ENCODE measurements at regions not wholly inside any gene's neighbourhood (a gene's known extent, or its start where the extent isn't known, plus 50 kb on each side); places are given as distances from the start of the nearest gene placed in this dataset.

GRCh38 chr1:29541631-29542030, 305.3 kb downstream of the PTPRU start:
- no peak for DNase-seq
- intact Hi-C loops (cut with DNase I, micrococcal nuclease): no loop called here
- H3K36me3 ChIP-seq (ENCODE audit: low read depth): no peaks in the 10 kb centered on the region
- H3K9me3 ChIP-seq: no peaks in the 10 kb centered on the region
- ATAC-seq: no peak
- TF ChIP-seq CTCF (IDR thresholded peaks at IDR 0.05): no peak
- no peaks in the 10 kb centered on the region for H3K4me1 ChIP-seq (ENCODE audit: low read depth)
- H3K4me3 ChIP-seq: no peak overlapping the region

GRCh38 chr1:29540801-29541357, 304.6 kb downstream of the PTPRU start:
- H3K4me1 ChIP-seq (ENCODE audit: low read depth): no peaks in the 10 kb centered on the region
- no peak overlapping the region for H3K4me3 ChIP-seq
- intact Hi-C loops (cut with DNase I, micrococcal nuclease): no loop called here
- no peak for TF ChIP-seq CTCF (IDR thresholded peaks at IDR 0.05)
- H3K9me3 ChIP-seq: no peaks in the 10 kb centered on the region
- no peak for ATAC-seq
- no peaks in the 10 kb centered on the region for H3K36me3 ChIP-seq (ENCODE audit: low read depth)
- no peak for DNase-seq

GRCh38 chr1:29539971-29540370, 303.6 kb downstream of the PTPRU start:
- ATAC-seq (no peak), DNase-seq (no peak)
- Histone ChIP-seq H3K9me3 (no peaks in the 10 kb centered on the region), H3K36me3 (ENCODE audit: low read depth) (no peaks in the 10 kb centered on the region), H3K4me3 (no peak overlapping the region), H3K4me1 (ENCODE audit: low read depth) (no peaks in the 10 kb centered on the region)
- TF ChIP-seq CTCF (IDR thresholded peaks at IDR 0.05): no peak
- intact Hi-C loops (cut with DNase I, micrococcal nuclease): no loop called here

DNA sequence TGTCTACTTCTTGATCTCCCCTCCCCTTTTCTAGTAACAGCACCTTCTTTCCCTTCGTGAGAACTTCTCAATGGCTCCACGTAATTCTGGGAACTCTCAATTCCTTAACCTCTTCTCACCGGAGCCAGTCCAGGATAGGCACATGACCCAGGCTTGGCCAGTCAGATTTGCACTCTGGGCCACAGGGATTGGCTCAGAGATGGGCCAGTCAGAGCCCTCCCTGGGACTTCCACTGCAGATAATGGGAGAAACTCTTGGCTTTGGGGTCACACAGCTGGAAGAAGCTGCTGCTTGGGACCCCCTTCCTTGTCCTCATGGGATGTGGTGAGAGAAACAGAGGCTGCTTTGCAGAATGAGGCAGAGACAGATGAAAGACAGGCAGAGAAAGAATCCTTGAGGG, 302.3 kb downstream of the PTPRU start:
- Histone ChIP-seq H3K36me3 (ENCODE audit: low read depth) (no peaks in the 10 kb centered on the region), H3K4me3 (no peak overlapping the region), H3K4me1 (ENCODE audit: low read depth) (no peaks in the 10 kb centered on the region), H3K9me3 (no peaks in the 10 kb centered on the region)
- intact Hi-C loops (cut with DNase I, micrococcal nuclease): no loop called here
- no peak for ATAC-seq
- DNase-seq: no peak
- TF ChIP-seq CTCF (IDR thresholded peaks at IDR 0.05): no peak

DNA sequence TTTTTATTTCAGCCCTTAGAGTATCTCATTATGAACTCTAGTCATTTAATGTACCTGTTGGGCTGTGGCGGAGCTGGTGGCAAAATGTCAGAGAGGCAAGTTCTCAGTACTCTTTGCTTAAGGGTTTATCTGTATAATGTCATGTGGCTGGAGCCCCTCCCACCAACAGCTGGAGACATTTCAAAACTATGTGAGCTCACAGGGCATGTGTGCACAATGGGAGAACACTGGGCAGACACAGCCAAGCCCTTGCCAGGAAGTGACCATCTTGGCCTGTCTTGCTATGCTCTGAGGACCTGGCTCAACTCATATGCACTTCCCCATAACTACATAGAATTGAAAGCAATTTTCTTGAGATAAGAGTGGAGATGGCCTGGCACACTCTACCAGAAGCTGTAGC, 296.4 kb downstream of the PTPRU start:
- intact Hi-C loops (cut with DNase I, micrococcal nuclease): no loop called here
- peaks cover 13% of the 10 kb centered on the region for H3K9me3 ChIP-seq
- no peaks in the 10 kb centered on the region for H3K36me3 ChIP-seq (ENCODE audit: low read depth)
- H3K4me1 ChIP-seq (ENCODE audit: low read depth): no peaks in the 10 kb centered on the region
- DNase-seq: no peak
- no peak overlapping the region for H3K4me3 ChIP-seq
- ATAC-seq: no peak
- no peak for TF ChIP-seq CTCF (IDR thresholded peaks at IDR 0.05)

GRCh38 chr1:29532285-29532684, 296.0 kb downstream of the PTPRU start:
- intact Hi-C loops (cut with DNase I, micrococcal nuclease): no loop called here
- no peak overlapping the region for H3K4me3 ChIP-seq
- no peak for DNase-seq
- peaks cover 13% of the 10 kb centered on the region for H3K9me3 ChIP-seq
- H3K4me1 ChIP-seq (ENCODE audit: low read depth): no peaks in the 10 kb centered on the region
- ATAC-seq: no peak
- no peak for TF ChIP-seq CTCF (IDR thresholded peaks at IDR 0.05)
- H3K36me3 ChIP-seq (ENCODE audit: low read depth): no peaks in the 10 kb centered on the region

Measured in mucosa of descending colon (tissue), 3 donors.